ENCODE measurements at regions not wholly inside any gene's neighbourhood (a gene's known extent, or its start where the extent isn't known, plus 50 kb on each side); places are given as distances from the start of the nearest gene placed in this dataset.

- TF ChIP-seq CTCF (conservative IDR thresholded peaks at IDR 0.05) = no peak
- no peak for TF ChIP-seq ZFX (IDR thresholded peaks at IDR 0.05)
Observed at GRCh38 chr6:12598919-12599318, 117.6 kb upstream of the PHACTR1 start.

All from C4-2B (cell line).